ENCODE measurements at regions not wholly inside any gene's neighbourhood (a gene's known extent, or its start where the extent isn't known, plus 50 kb on each side); places are given as distances from the start of the nearest gene placed in this dataset.

DNA sequence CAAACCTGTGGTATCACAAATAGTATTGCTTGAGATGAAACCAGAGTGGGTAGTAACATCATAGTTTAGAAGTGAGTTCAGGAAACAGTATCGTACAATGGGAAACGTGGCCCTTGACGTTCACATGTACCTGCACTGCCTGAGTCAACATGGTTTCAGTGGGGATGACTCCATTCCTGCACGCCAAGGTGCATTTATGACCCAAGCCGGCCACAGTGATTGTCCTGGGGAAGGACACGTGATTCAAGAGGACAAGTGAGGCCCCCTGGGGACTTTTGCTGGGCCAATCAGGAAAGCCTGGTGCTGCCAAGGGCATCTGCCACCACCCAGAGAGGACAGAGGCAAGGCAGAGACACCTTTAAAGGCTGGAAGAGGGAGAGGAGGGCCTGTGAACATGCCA lies 119.2 kb downstream of the AXIN2 start:
- 86 to 89% (median 88%) methylated on average over 6 of the region's 6 CpGs for WGBS, 3 donors
- DNase-seq: no peak
- no peak overlapping the region for H3K4me3 ChIP-seq
- no peaks in the 10 kb centered on the region for H3K9me3 ChIP-seq
- TF ChIP-seq EP300 (IDR thresholded peaks at IDR 0.05): no peak
- no peak for TF ChIP-seq POLR2A (IDR thresholded peaks at IDR 0.05)
- TF ChIP-seq CTCF (IDR thresholded peaks at IDR 0.05): no peak
- no peaks in the 10 kb centered on the region for H3K4me1 ChIP-seq (ENCODE audit: insufficient read depth)
- no peaks in the 10 kb centered on the region for H3K36me3 ChIP-seq
- H3K27me3 ChIP-seq: no peaks in the 10 kb centered on the region
- H3K27ac ChIP-seq: no peak overlapping the region
- intact Hi-C loops (cut with DNase I): loop anchor here in 1 of 4 donors (5.0 kb wide), 1 partner anchor 1015 kb away; no protein-coding TSS in a partner anchor

- Histone ChIP-seq H3K4me1 (ENCODE audit: insufficient read depth) (no peaks in the 10 kb centered on the region), H3K27me3 (no peaks in the 10 kb centered on the region), H3K9me3 (no peaks in the 10 kb centered on the region), H3K4me3 (no peak overlapping the region), H3K36me3 (no peaks in the 10 kb centered on the region), H3K27ac (no peak overlapping the region)
- DNase-seq: no peak
- TF ChIP-seq CTCF (IDR thresholded peaks at IDR 0.05): no peak
- TF ChIP-seq POLR2A (IDR thresholded peaks at IDR 0.05): no peak
- no peak for TF ChIP-seq EP300 (IDR thresholded peaks at IDR 0.05)
- 76 to 84% (median 78%) methylated on average over 2 of the region's 2 CpGs for WGBS, 3 donors
- intact Hi-C loops (cut with DNase I): loop anchor here in 1 of 4 donors (5.0 kb wide), 1 partner anchor 1014 kb away; no protein-coding TSS in a partner anchor
These were observed 120.3 kb downstream of the AXIN2 start for GRCh38 chr17:65441053-65441605.

GRCh38 chr17:65438708-65439294 lies 122.6 kb downstream of the AXIN2 start:
- WGBS, 3 donors: 55 to 78% (median 73%) methylated on average over 7 of the region's 7 CpGs
- Histone ChIP-seq H3K36me3 (no peaks in the 10 kb centered on the region), H3K4me1 (ENCODE audit: insufficient read depth) (no peaks in the 10 kb centered on the region), H3K27me3 (no peaks in the 10 kb centered on the region), H3K9me3 (no peaks in the 10 kb centered on the region), H3K27ac (no peak overlapping the region), H3K4me3 (no peak overlapping the region)
- DNase-seq: no peak
- intact Hi-C loops (cut with DNase I): no loop called here
- TF ChIP-seq CTCF (IDR thresholded peaks at IDR 0.05) (no peak), POLR2A (IDR thresholded peaks at IDR 0.05) (no peak)

DNA sequence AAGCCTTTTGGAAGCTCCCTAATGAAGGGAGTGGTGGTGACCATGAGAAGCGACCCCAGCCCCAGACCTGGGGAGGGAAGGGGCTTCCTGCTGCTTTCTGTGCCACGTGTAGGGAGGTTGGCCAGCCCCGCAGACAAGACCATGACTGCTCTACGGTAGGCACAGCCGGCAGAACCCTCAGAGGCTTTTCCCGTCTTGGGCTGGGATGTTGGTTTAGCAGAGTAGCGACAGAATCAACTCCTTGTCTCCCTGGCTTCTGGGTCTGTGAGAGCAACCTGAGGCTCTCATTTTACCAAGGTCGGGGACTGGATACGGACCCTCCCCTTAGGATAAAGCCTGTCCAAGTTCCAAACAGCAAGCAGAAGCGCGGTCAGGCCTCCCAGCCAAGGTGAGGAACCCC lies 123.3 kb downstream of the AXIN2 start:
- no peak overlapping the region for H3K27ac ChIP-seq
- no peaks in the 10 kb centered on the region for H3K36me3 ChIP-seq
- TF ChIP-seq EP300 (IDR thresholded peaks at IDR 0.05) (no peak), POLR2A (IDR thresholded peaks at IDR 0.05) (no peak), CTCF (IDR thresholded peaks at IDR 0.05) (no peak)
- no peaks in the 10 kb centered on the region for H3K4me1 ChIP-seq (ENCODE audit: insufficient read depth)
- intact Hi-C loops (cut with DNase I): no loop called here
- no peaks in the 10 kb centered on the region for H3K9me3 ChIP-seq
- 44 to 68% (median 50%) methylated on average over 11 of the region's 11 CpGs for WGBS, 3 donors
- no peak overlapping the region for H3K4me3 ChIP-seq
- no peak for DNase-seq
- H3K27me3 ChIP-seq: no peaks in the 10 kb centered on the region

All from ovary (tissue), 7 donors.